ENCODE measurements at regions not wholly inside any gene's neighbourhood (a gene's known extent, or its start where the extent isn't known, plus 50 kb on each side); places are given as distances from the start of the nearest gene placed in this dataset.

GRCh38 chr14:101631199-101631598 is 69.9 kb downstream of the DIO3 start:
- TF ChIP-seq MAX (IDR thresholded peaks at IDR 0.05; ENCODE audit: insufficient read depth, insufficient read length) = no peak
- TF ChIP-seq JUN (IDR thresholded peaks at IDR 0.05; ENCODE audit: borderline replicate concordance, insufficient read depth, insufficient read length, low read depth) = no peak
- no peak for TF ChIP-seq POLR2A (IDR thresholded peaks at IDR 0.05; ENCODE audit: low read depth, low read length)
- TF ChIP-seq CTCF (IDR thresholded peaks at IDR 0.05; ENCODE audit: extremely low read depth in 1 of 2, insufficient read depth in 1 of 2, low read depth in 1 of 2, low read length in 2 of 2) = no peak

All from endothelial cell of umbilical vein (primary cell).